K562 (cell line): ENCODE measurements at regions not wholly inside any gene's neighbourhood (a gene's known extent, or its start where the extent isn't known, plus 50 kb on each side); places are given as distances from the start of the nearest gene placed in this dataset.

Experiments
- ATAC-seq: fragments of 200-7000 bp; cut with Tn5 transposase; 3 replicates; pipeline ENCODE4 v1.9.1; 2020; ENCODE audit warnings: moderate library complexity
- BruUV-seq: library from RNA; stranded (reverse); fragments of 400-500 nt; replicated peaks from 2 replicates; lab custom pipeline; 2021; lab: Mats Ljungman, UMichigan
- CTCF ChIA-PET: fragments of 300-600 bp; formaldehyde crosslinking; extraction: SDS; loops from one replicate; lab custom pipeline; 2021; ENCODE audit warnings: low intra/inter-chr PET ratio; lab: Yijun Ruan, JAX
- POLR2A ChIA-PET: fragments of 300-600, 350-650 bp; sonication (Branson Sonifier 250); formaldehyde crosslinking; extraction: SDS; loops from one replicate; lab custom pipeline; 2021; ENCODE audit warnings: antibody characterized with exemption, inconsistent platforms; lab: Yijun Ruan, JAX
- DNase-seq, 4 experiments: peaks; one replicate each; pipeline versions ENCODE4 v3.0.0 to v3.0.0-alpha.2; 2011 to 2018; ENCODE audit warnings: low spot score in 3 of 4, mixed read lengths in 3 of 4; ENCODE audit errors: extremely low read depth in 1 of 4
- FAIRE-seq: peaks from 2 replicates; lab custom pipeline; 2011; peaks lifted over from hg19 to GRCh38; lab: Jason Lieb, UNC
- H2AFZ ChIP-seq: 2 replicates; pipeline ENCODE4 v1.6.0; 2011; ENCODE audit warnings: low read depth, low read length, control low read depth, inconsistent platforms
- H3K27ac ChIP-seq: fragments of 200-600 bp; 3 replicates; pipeline ENCODE4 v1.8.0; 2011; ENCODE audit warnings: low read depth, mild to moderate bottlenecking, control low read depth, inconsistent platforms, low read length, moderate library complexity, mixed read lengths; ENCODE audit errors: extremely low read depth
- H3K27me3 ChIP-seq, 2 experiments: fragments of 300-600 bp in 1 of 2; 2 replicates in 1 of 2; 3 replicates in 1 of 2; pipeline versions ENCODE4 v1.6.0 to v1.8.0; 2011; ENCODE audit warnings: inconsistent platforms in 2 of 2, low read length in 2 of 2, mild to moderate bottlenecking in 1 of 2, mixed read lengths in 1 of 2, moderate library complexity in 1 of 2; ENCODE audit not compliant: control insufficient read depth in 2 of 2, insufficient read depth in 2 of 2
- H3K36me3 ChIP-seq: fragments of 300-600 bp; 3 replicates; pipeline ENCODE4 v1.8.0; 2011; ENCODE audit warnings: mild to moderate bottlenecking, low read length, inconsistent platforms; ENCODE audit not compliant: control insufficient read depth, insufficient read depth
- H3K4me1 ChIP-seq, 2 experiments: fragments of 200-600 bp in 1 of 2; replicated peaks in 1 of 2; 2 replicates in 1 of 2; 3 replicates in 1 of 2; pipeline versions ENCODE4 v1.5.1 to v1.8.0; 2011; ENCODE audit warnings: inconsistent platforms in 2 of 2, low read length in 2 of 2, mild to moderate bottlenecking in 1 of 2, mixed read lengths in 1 of 2, moderate library complexity in 1 of 2; ENCODE audit not compliant: control insufficient read depth in 2 of 2, insufficient read depth in 2 of 2
- H3K4me2 ChIP-seq: 2 replicates; pipeline ENCODE4 v1.6.1; 2011; ENCODE audit warnings: low read length, control low read depth, inconsistent platforms, mixed read lengths; ENCODE audit not compliant: insufficient read depth
- H3K4me3 ChIP-seq: fragments of 200-600 bp; sonication (generic), shearing (Covaris generic); 2 replicates; pipeline ENCODE4 v1.5.1; 2016; ENCODE audit warnings: control low read depth, inconsistent platforms
- H3K79me2 ChIP-seq: fragments of 200-600 bp; 3 replicates; pipeline ENCODE4 v1.8.0; 2011; ENCODE audit warnings: low read length, inconsistent platforms; ENCODE audit not compliant: control insufficient read depth, insufficient read depth
- H3K9ac ChIP-seq, 2 experiments: 2 replicates each; pipeline versions ENCODE4 v1.6.0 to v1.6.1; 2011; ENCODE audit warnings: low read depth in 2 of 2, low read length in 2 of 2, control low read depth in 1 of 2, inconsistent platforms in 1 of 2, mild to moderate bottlenecking in 1 of 2, mixed read lengths in 1 of 2; ENCODE audit not compliant: insufficient read depth in 1 of 2
- H3K9me1 ChIP-seq: one replicate; pipeline ENCODE4 v1.6.0; 2011; ENCODE audit warnings: inconsistent platforms, mild to moderate bottlenecking, low read length, moderate library complexity; ENCODE audit not compliant: control insufficient read depth, insufficient read depth
- H3K9me3 ChIP-seq: replicated peaks from 2 replicates; pipeline ENCODE4 v1.5.1; 2011; ENCODE audit warnings: low read depth, low read length, inconsistent platforms; ENCODE audit not compliant: control insufficient read depth, insufficient read depth
- H4K20me1 ChIP-seq: replicated peaks from 2 replicates; pipeline ENCODE4 v1.6.1; 2011; ENCODE audit warnings: low read length, inconsistent platforms, mixed read lengths; ENCODE audit not compliant: control insufficient read depth, insufficient read depth
- BCLAF1 ChIP-seq, 2 experiments: fragments of 450-650 bp in 1 of 2; IDR thresholded peaks; 2 replicates each; pipeline ENCODE4 v1.6.1; 2011 to 2017; ENCODE audit warnings: low read depth in 2 of 2, antibody characterized with exemption in 1 of 2, borderline replicate concordance in 1 of 2, low read length in 1 of 2, mild to moderate bottlenecking in 1 of 2, mixed read lengths in 1 of 2; ENCODE audit not compliant: control insufficient read depth in 1 of 2
- CGGBP1 ChIP-seq: fragments of 250-450 bp; sonication (Bioruptor Pico); IDR thresholded peaks from 2 replicates; pipeline ENCODE4 v1.9.0; 2021; ENCODE audit warnings: mild to moderate bottlenecking
- POLR2AphosphoS5 ChIP-seq: IDR thresholded peaks from 2 replicates; pipeline ENCODE4 v1.6.1; 2011; ENCODE audit warnings: mild to moderate bottlenecking, low read depth, low read length, moderate library complexity; ENCODE audit not compliant: control insufficient read depth, insufficient read depth
- PPARD ChIP-seq: fragments of 250-450 bp; sonication (Bioruptor Pico); IDR thresholded peaks from 2 replicates; pipeline ENCODE4 v1.8.0; 2022; ENCODE audit warnings: inconsistent platforms, mild to moderate bottlenecking, moderate library complexity
- PTTG1 ChIP-seq: fragments of 450-650 bp; IDR thresholded peaks from 2 replicates; pipeline ENCODE4 v1.6.1; 2016; ENCODE audit warnings: low read depth, mild to moderate bottlenecking, missing genetic modification characterization, missing compliant biosample characterization
- RB1 ChIP-seq: fragments of 450-650 bp; IDR thresholded peaks from 2 replicates; pipeline ENCODE4 v1.6.1; 2017; ENCODE audit warnings: low read depth, mild to moderate bottlenecking
- RNF219 ChIP-seq: fragments of 250-450 bp; sonication (Bioruptor Pico); IDR thresholded peaks from 2 replicates; pipeline ENCODE4 v1.5.0; 2022; ENCODE audit warnings: mild to moderate bottlenecking
- SOX6 ChIP-seq: fragments of 450-650 bp; IDR thresholded peaks from 2 replicates; pipeline ENCODE4 v1.6.1; 2014; ENCODE audit warnings: mild to moderate bottlenecking
- TCF7 ChIP-seq: sonication (generic); IDR thresholded peaks from 2 replicates; pipeline ENCODE4 v1.6.1; 2016; ENCODE audit warnings: antibody characterized with exemption, borderline replicate concordance
- ZNF23 ChIP-seq: fragments of 250-450 bp; sonication (Bioruptor Pico); IDR thresholded peaks from 2 replicates; pipeline ENCODE4 v1.4.0; 2020; ENCODE audit warnings: mild to moderate bottlenecking
- ZNF644 ChIP-seq: fragments of 200-800 bp; sonication (Bioruptor generic); IDR thresholded peaks from 2 replicates; pipeline ENCODE4 v1.6.1; 2016; ENCODE audit warnings: low read depth, missing genetic modification characterization, missing compliant biosample characterization
- WGBS: fragments of 100-300 bp; shearing (Covaris generic); methylation state at CpG from one replicate; pipeline ENCODE4 v1.1.6; 2016; ENCODE audit warnings: low coverage, mixed read lengths; ENCODE audit not compliant: insufficient coverage; ENCODE audit errors: missing lambda C conversion rate; 5-methylcytosine and 5-hydroxymethylcytosine counted together
- in situ Hi-C: fragments of 300-500 bp; cut with MboI; formaldehyde crosslinking; loops from 4 replicates; pipeline ENCODE4 v1.15.0; 2018; ENCODE audit warnings: inconsistent platforms, mixed read lengths
- intact Hi-C: fragments of 100-400 bp; cut with micrococcal nuclease; formaldehyde crosslinking; loops from 2 replicates; pipeline ENCODE4 v1.14.2; 2022
- TF ChIP-seq, protein P1 (sequence below), 2 experiments: fragments of 450-650 bp; IDR thresholded peaks; 2 replicates each; pipeline ENCODE4 v1.6.1; 2016
- TF ChIP-seq, protein P2 (sequence below): fragments of 450-650 bp; formaldehyde crosslinking; conservative IDR thresholded peaks from 2 replicates; pipeline ENCODE4 v1.4.0; 2022; ENCODE audit warnings: mild to moderate bottlenecking, missing genetic modification characterization
- TF ChIP-seq, protein P3 (sequence below): sonication (generic); formaldehyde crosslinking; IDR thresholded peaks from 2 replicates; pipeline ENCODE4 v1.9.0; 2022; ENCODE audit warnings: mild to moderate bottlenecking, missing genetic modification reagents

DNA sequence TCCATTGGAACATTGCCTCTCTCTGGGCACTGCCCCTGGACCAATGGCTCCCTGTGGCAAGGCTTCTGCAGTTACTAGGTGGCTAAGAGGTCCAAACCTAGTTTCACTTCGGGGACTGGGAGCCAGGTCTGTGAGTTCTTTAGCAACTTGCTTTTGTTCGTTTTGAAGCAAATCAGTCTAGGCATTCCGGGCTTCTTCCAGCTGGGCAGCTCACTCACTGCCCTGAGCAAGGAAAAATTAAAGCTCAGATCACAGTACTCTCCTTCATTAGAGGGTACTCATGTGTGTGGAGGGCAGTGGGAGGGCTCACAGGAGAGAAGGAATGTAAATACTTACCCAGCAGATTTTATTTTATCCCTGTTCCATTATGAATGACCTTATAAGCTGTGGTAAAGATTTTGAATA is 80.3 kb downstream of the SPP2 start:
- Histone ChIP-seq H4K20me1 (no peaks in the 10 kb centered on the region), H3K27ac (no peak overlapping the region), H3K4me3 (no peak overlapping the region), H3K4me2 (no peak overlapping the region), H3K27me3 (no peaks in the 10 kb centered on the region; a peak in 1 of 5 replicates), H2AFZ (no peak overlapping the region), H3K36me3 (no peaks in the 10 kb centered on the region), H3K9me3 (no peaks in the 10 kb centered on the region), H3K79me2 (no peaks in the 10 kb centered on the region), H3K9ac (no peak overlapping the region), H3K4me1 (no peaks in the 10 kb centered on the region; a peak in 1 of 5 replicates), H3K9me1 (no peaks in the 10 kb centered on the region)
- DNase-seq (no peak), ATAC-seq (no peak), FAIRE-seq (no peak)
- in situ Hi-C loops: no loop called here
- intact Hi-C loops: loop anchor here (10.0 kb wide), 1 partner anchor 414 kb away; no protein-coding TSS in a partner anchor
- POLR2A ChIA-PET: no interaction called here
- 0% methylated on average over 1 of the region's 3 CpGs for WGBS
- BruUV-seq: no TSS peak
- no peak for TF ChIP-seq PPARD (CRISPR knock-in tag)
- TF ChIP-seq POLR2AphosphoS5: no peak
- no peak for TF ChIP-seq ZNF23 (CRISPR knock-in tag)
- TF ChIP-seq SOX6: no peak
- no peak for TF ChIP-seq ZNF644
- no peak for TF ChIP-seq RNF219 (CRISPR knock-in tag)
- TF ChIP-seq, protein P1, sequence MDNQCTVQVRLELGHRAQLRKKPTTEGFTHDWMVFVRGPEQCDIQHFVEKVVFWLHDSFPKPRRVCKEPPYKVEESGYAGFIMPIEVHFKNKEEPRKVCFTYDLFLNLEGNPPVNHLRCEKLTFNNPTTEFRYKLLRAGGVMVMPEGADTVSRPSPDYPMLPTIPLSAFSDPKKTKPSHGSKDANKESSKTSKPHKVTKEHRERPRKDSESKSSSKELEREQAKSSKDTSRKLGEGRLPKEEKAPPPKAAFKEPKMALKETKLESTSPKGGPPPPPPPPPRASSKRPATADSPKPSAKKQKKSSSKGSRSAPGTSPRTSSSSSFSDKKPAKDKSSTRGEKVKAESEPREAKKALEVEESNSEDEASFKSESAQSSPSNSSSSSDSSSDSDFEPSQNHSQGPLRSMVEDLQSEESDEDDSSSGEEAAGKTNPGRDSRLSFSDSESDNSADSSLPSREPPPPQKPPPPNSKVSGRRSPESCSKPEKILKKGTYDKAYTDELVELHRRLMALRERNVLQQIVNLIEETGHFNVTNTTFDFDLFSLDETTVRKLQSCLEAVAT (IDR thresholded peaks at IDR 0.05): no peak
- TF ChIP-seq RB1: no peak
- no peak for TF ChIP-seq TCF7
- TF ChIP-seq, protein P2, sequence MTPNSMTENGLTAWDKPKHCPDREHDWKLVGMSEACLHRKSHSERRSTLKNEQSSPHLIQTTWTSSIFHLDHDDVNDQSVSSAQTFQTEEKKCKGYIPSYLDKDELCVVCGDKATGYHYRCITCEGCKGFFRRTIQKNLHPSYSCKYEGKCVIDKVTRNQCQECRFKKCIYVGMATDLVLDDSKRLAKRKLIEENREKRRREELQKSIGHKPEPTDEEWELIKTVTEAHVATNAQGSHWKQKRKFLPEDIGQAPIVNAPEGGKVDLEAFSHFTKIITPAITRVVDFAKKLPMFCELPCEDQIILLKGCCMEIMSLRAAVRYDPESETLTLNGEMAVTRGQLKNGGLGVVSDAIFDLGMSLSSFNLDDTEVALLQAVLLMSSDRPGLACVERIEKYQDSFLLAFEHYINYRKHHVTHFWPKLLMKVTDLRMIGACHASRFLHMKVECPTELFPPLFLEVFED: no peak
- TF ChIP-seq PTTG1: no peak
- no peak for TF ChIP-seq BCLAF1 (IDR thresholded peaks at IDR 0.05; ENCODE audit: borderline replicate concordance in 1 of 2, control insufficient read depth in 1 of 2, low read depth in 2 of 2, low read length in 1 of 2)
- no peak for TF ChIP-seq CGGBP1
- TF ChIP-seq, protein P3, sequence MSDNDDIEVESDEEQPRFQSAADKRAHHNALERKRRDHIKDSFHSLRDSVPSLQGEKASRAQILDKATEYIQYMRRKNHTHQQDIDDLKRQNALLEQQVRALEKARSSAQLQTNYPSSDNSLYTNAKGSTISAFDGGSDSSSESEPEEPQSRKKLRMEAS (CRISPR knock-in tag): no peak
- CTCF ChIA-PET: no interaction called here
